Cardiac muscle cell (in vitro differentiated cells and primary cell): ENCODE measurements at regions not wholly inside any gene's neighbourhood (a gene's known extent, or its start where the extent isn't known, plus 50 kb on each side); places are given as distances from the start of the nearest gene placed in this dataset.
A peak's percentile ranks its signal among the peaks of the same experiment; 100 is the strongest.

Experiments
- DNase-seq, 2 donors: peaks; one replicate each; pipeline versions ENCODE4 v3.0.0 to v3.0.0-alpha.2; 2010 to 2017; ENCODE audit warnings: low read depth in 1 of 2, low spot score in 1 of 2
- H3K27ac ChIP-seq: fragments of 200-600 bp; sonication (generic); 2 replicates; pipeline ENCODE4 v1.5.1; 2016
- H3K27me3 ChIP-seq: fragments of 200-600 bp; sonication (generic); 2 replicates; pipeline ENCODE4 v1.6.0; 2016; ENCODE audit warnings: control low read depth
- H3K36me3 ChIP-seq: fragments of 200-600 bp; sonication (generic); 2 replicates; pipeline ENCODE4 v1.5.1; 2016; ENCODE audit warnings: control low read depth
- H3K4me1 ChIP-seq: fragments of 200-600 bp; sonication (generic); 2 replicates; pipeline ENCODE4 v1.8.1; 2017; ENCODE audit warnings: low read depth, mild to moderate bottlenecking, mixed run types
- H3K4me3 ChIP-seq: fragments of 200-600 bp; sonication (generic); 2 replicates; pipeline ENCODE4 v1.5.1; 2016; ENCODE audit warnings: mild to moderate bottlenecking
- H3K9me3 ChIP-seq: fragments of 200-600 bp; sonication (generic); 2 replicates; pipeline ENCODE4 v1.5.1; 2017; ENCODE audit warnings: low read depth, mild to moderate bottlenecking, control low read depth
- CTCF ChIP-seq: IDR thresholded peaks from 2 replicates; pipeline ENCODE4 v1.5.1; 2012; ENCODE audit warnings: low read depth, mild to moderate bottlenecking, low read length

DNA sequence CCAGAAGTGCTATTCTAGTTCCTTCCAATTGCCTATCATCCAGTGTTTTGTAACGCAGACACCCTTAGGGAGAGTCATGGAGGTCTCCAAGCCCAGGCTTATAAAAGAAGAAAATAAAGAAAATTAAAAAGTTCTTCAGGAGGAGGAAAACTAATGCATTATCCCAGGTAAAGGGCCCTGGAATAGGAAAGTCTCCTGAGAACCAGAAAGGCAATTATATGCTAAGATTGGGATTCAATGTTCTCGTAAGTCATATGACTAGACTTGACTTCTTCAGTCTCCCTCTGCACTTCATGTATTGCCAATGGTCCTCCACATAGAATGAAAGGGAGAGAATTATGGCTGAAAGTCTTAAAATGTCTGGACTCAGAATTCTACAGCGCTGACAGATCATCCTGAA, 154.4 kb upstream of the STK32A start:
- H3K27me3 ChIP-seq = no peaks in the 10 kb centered on the region
- no peak overlapping the region for H3K27ac ChIP-seq
- no peak for DNase-seq
- no peaks in the 10 kb centered on the region for H3K9me3 ChIP-seq
- H3K4me3 ChIP-seq = no peak overlapping the region
- no peak for TF ChIP-seq CTCF
- H3K4me1 ChIP-seq = no peaks in the 10 kb centered on the region
- no peaks in the 10 kb centered on the region for H3K36me3 ChIP-seq

DNA sequence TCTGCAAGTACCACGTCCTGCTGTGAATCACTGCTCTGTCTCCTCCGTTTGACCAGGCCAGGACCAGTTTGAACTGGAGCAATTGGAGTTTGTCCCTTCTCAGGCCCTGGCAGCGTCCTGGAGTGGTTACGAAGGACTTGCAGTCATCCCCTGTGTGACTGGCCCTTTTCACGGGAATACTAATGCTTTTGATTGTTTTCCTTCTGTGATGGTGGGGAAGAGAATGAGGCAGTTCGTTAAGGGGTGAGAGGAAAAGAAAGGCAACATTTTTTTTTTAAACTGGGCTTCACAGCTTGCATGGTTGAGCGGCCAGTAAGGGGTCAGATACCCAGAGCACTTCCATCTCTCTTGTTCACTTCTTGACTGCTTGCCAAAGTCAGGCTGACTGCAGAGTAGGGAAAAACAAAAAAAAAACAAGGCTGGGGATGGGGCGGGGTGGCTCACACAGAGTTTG, 153.5 kb upstream of the STK32A start:
- H3K36me3 ChIP-seq = no peaks in the 10 kb centered on the region
- no peaks in the 10 kb centered on the region for H3K27me3 ChIP-seq
- H3K4me3 ChIP-seq = no peak overlapping the region
- no peak for TF ChIP-seq CTCF
- no peak for DNase-seq
- H3K4me1 ChIP-seq = no peaks in the 10 kb centered on the region
- H3K27ac ChIP-seq = no peak overlapping the region
- H3K9me3 ChIP-seq = no peaks in the 10 kb centered on the region

DNA sequence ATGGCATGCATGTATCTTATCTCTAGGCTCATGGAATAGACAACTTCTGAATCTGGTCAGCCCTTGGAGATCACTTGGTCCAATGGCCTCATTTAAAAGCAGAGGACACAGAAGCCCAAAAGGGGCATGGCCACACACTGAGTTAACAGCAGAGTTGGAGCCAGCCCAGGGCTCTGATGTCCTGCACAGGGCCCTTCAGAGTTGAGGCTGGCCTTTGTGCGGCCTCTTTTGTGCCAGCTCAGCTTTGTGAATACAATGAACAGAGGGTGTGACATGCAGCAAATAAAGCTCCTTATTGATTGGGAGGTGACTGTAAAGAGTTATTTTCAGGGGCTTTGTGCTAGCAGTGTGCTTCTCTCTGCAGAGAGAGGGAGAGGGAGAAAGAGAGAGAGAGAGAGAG, 150.1 kb upstream of the STK32A start:
- Histone ChIP-seq H3K27me3 (no peaks in the 10 kb centered on the region), H3K27ac (no peak overlapping the region), H3K4me1 (no peaks in the 10 kb centered on the region), H3K9me3 (no peaks in the 10 kb centered on the region), H3K4me3 (no peak overlapping the region), H3K36me3 (no peaks in the 10 kb centered on the region)
- DNase-seq = no peak
- no peak for TF ChIP-seq CTCF

DNA sequence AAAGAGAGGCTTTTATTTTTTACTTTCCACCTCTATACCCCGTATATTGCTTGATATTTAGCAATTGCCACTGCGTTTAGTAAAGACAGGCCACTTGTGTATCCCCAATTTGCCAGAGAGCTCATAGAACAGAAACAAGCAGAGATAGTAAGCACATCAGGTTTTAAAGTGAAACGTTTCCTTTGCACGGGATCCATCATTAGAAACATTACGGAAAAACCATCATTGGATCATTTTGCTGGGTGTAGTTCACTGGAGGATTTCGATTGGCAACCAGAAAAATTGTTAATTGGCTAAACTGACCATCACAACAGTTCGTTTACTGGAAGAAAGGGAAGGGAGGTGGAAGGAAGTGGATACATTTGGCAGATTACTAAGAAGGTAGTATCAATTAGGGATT, 149.4 kb upstream of the STK32A start:
- Histone ChIP-seq H3K36me3 (no peaks in the 10 kb centered on the region), H3K4me1 (no peaks in the 10 kb centered on the region), H3K4me3 (no peak overlapping the region), H3K27ac (no peak overlapping the region), H3K9me3 (no peaks in the 10 kb centered on the region), H3K27me3 (no peaks in the 10 kb centered on the region)
- no peak for DNase-seq
- TF ChIP-seq CTCF = no peak

GRCh38 chr5:147092044-147092443, 142.8 kb upstream of the STK32A start:
- Histone ChIP-seq H3K27me3 (no peaks in the 10 kb centered on the region), H3K4me1 (peaks cover 11% of the 10 kb centered on the region), H3K36me3 (no peaks in the 10 kb centered on the region), H3K27ac (no peak overlapping the region), H3K9me3 (no peaks in the 10 kb centered on the region), H3K4me3 (no peak overlapping the region)
- no peak for TF ChIP-seq CTCF
- DNase-seq = no peak

DNA sequence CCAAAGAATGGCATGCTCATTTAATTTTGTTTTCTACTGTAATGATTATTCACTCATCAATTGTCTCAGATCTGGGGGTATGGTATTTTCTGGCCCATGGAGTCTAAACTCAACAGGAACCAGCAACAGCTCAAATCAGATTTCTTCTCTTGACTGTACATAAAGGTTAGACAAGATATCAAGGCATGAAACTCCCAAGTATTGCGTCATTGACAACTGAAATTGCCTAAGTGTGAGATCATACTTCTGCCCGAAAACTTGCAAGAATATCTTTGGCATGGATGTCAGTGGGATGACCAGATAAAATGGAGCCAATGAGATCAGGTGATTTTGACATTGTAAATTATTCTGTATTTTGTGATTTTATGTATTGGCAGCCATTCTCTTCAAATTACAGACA, 141.7 kb upstream of the STK32A start:
- peaks cover 11% of the 10 kb centered on the region for H3K4me1 ChIP-seq
- no peaks in the 10 kb centered on the region for H3K27me3 ChIP-seq
- H3K36me3 ChIP-seq = no peaks in the 10 kb centered on the region
- H3K4me3 ChIP-seq = no peak overlapping the region
- TF ChIP-seq CTCF = no peak
- H3K27ac ChIP-seq = no peak overlapping the region
- no peaks in the 10 kb centered on the region for H3K9me3 ChIP-seq
- peak in 1 of 2 donors; percentile 67 for DNase-seq
